SKM-1 (cell line): ENCODE measurements at regions not wholly inside any gene's neighbourhood (a gene's known extent, or its start where the extent isn't known, plus 50 kb on each side); places are given as distances from the start of the nearest gene placed in this dataset.

Experiments used
- DNase-seq: peaks from one replicate; lab custom pipeline; 2025; ENCODE audit not compliant: unreplicated experiment; lab: John Stamatoyannopoulos, UW

- no peak for DNase-seq
These were observed 291.2 kb upstream of the DMRT1 start for GRCh38 chr9:550333-550732.

GRCh38 chr9:551986-552929 lies 289.2 kb upstream of the DMRT1 start:
- no peak for DNase-seq

GRCh38 chr9:555493-555892 lies 286.0 kb upstream of the DMRT1 start:
- no peak for DNase-seq

DNA sequence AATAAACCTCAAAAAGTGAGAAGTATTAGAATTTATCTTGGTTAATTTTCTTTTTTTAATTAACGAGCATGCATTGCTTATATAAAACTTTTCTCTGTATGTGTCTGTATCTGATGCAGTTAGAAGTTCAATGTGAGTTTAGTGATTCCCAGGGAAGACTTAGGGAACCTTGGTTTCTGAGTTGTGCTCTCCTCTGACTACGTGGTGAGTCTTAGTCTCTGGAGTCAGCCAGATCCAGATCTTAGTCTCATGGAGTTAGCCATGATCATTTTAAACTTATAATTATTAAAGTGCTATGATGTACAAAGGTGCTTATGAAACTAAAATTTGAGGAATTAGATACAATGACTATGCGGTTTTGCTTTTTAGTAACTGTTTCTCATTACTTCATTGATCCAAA lies 285.3 kb upstream of the DMRT1 start:
- no peak for DNase-seq

- no peak for DNase-seq
These were observed 284.8 kb upstream of the DMRT1 start for GRCh38 chr9:556675-557074.

DNA sequence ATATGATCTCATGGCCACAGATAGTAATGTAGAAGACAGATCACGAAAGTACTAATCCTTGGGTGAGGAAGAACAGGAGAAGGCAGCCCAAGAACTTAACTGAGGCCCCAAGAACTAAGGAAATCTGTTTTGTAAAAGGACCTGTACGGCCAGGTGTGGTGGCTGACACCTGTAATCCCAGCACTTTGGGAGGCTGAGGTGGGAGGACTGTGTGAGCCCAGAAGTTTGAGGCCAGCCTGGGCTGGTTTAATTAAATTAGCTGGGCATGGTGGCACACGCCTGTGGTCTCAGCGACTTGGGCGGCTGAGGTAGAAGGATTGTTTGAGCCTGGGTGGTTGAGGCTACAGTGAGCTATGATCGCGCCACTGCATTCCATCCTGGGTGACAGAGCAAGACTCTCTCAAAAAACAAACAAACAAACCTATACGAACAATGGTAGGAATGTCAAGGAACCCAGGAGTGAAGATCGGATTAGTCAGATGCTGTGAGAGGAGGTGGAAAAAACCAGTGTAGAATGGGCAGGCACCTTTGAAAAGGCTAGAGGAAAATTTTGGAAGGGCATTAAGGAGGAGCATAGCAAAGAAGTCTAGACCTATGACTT lies 283.8 kb upstream of the DMRT1 start:
- DNase-seq = no peak

DNA sequence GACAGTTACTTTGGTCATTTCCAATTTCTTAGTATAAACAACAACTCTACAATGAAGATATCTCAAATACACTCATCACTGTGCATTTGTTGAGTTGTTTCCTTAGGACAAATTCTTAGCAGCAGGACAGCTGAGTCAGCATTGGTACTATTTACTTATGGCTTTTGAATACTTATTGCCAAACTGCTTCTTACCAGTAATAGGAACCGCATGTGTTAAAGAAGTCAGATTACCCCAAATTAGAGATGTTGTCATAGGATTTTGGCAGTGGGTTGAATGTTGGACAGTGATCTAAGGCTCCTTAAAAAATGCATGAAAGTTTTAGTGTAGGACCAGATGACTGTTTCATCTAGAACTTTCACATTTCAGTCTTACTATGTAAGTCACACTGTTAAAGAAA lies 280.1 kb upstream of the DMRT1 start:
- DNase-seq = no peak

DNA sequence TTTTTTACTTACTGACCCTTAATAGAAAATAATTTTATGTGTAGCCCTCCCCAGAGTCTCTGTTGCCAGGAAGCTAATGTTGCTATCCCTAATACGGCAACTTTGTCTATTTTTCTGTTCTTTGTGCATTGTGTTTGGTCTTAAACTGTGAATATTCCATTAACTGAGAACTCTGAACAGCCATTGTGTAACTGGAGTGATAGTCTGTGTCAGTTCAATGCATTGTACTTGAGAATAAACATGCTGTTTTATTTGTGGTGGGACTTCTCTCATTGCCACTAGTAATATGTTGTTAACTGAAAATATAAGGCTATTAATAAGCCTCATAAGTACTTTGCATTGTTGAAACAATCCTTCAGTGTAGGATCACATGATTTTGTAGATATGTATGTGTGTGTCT lies 278.3 kb upstream of the DMRT1 start:
- DNase-seq = no peak

GRCh38 chr9:565528-565927 lies 276.0 kb upstream of the DMRT1 start:
- DNase-seq = no peak

GRCh38 chr9:567128-567746 lies 274.3 kb upstream of the DMRT1 start:
- no peak for DNase-seq

- no peak for DNase-seq
These were observed 273.7 kb upstream of the DMRT1 start for GRCh38 chr9:567747-568305.

DNA sequence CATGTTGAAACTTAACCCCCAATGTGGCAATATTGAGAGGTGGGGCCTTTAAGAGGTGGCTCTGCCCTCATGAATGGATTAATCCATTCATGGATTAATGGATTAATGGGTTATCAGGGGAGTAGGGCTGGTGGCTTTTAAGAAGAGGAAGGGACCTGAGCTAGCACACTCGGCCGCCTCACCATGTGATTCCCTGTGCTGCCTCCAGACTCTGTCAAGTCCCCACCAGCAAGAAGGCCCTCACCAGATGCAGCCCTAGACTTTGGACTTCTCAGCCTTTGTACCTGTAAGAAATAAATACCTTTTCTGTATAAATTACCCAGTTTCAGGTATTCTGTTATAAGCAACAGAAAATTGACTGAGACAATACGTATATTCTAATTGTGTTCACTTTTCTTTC lies 272.2 kb upstream of the DMRT1 start:
- DNase-seq = no peak

GRCh38 chr9:570187-570586 lies 271.3 kb upstream of the DMRT1 start:
- no peak for DNase-seq

DNA sequence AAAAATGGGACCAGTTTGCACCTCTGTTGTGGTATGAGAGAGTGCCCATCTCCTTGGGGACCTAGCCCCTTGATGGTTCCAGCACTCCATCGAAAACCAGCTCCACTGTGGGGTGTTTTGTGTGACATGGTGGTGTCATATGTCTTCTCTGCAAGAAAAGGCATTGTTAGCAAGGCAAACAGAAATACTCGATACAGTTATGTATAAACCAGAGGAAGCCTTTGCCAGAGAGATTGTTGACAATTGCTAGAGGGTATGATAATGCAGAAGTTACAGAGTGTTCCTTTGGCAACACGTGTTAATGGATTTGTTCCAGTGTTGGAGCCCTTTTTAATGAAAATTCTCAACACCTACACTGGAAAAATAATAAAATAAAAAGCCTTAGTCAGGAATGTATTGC lies 270.4 kb upstream of the DMRT1 start:
- DNase-seq = no peak

- DNase-seq = no peak
These were observed 269.8 kb upstream of the DMRT1 start for GRCh38 chr9:571741-572140.

GRCh38 chr9:573691-574410 lies 267.6 kb upstream of the DMRT1 start:
- no peak for DNase-seq

- no peak for DNase-seq
These were observed 266.4 kb upstream of the DMRT1 start for GRCh38 chr9:575139-575538.

DNA sequence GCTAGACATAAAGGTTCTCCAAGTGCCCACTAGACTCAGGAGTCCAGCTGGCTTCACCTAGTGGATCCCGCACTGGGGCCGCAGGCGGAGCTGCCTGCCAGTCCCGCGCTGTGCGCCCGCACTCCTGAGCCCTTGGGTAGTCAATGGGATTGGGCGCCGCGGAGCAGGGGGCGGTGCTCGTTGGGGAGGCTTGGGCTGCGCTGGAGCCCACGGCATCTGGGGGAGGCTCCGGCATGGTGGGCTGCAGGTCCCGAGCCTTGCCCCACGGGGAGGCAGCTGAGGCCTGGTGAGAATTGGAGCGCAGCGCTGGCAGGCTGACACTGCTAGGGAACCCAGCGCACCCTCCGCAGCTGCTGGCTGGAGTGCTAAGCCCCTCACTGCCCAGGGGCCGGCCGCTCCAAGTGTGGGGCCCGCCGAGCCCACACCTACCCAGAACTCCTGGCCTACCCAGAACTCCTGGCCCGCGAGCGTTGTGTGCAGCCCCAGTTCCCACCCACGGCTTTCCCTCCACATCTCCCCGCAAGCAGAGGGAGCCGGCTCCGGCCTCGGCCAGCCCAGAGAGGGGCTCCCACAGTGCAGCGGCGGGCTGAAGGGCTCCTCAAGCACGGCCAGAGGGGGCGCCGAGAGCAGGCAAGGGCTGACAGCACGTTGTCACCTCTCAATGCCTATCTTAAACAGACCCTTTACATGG lies 260.7 kb upstream of the DMRT1 start:
- DNase-seq = no peak

DNA sequence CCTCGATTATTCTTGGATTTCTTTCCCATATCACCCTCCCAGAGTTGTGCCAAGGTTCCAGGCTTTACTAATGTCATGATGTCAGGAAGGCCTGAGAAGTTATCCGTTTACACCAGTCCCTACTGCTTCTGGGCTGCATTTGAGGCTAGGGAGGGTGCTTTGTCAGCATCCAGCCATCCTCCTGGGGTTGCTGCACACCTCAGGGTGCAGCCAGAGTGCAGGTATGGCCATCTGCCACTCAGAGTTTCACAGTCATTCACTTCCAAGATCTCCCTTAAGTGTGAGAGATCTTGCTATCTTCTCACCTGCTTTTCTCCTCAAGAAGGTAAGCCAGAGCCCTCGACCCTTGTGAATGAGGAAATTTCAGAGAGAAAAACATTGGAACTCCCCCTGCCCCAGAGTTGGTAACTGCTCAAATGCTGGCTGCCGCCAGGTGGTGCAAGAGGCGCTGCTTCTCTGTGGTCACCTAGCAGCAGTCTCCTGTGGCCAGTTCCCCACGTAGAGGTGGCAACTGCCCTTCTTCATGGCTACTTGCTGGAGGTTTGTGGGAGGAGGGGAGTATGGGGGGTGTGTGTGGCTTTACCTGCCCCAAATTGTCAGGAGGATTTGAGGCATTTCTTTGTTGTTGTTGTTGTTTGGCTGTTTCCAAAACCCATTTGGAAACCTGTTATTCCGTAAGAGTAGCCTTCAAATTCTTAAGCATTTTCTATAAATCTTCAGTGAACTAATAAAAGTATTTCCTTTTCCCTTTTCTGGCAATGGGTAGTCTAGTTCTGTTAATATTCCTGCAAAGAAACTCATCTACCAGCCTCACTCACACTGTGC lies 259.6 kb upstream of the DMRT1 start:
- DNase-seq = no peak

- no peak for DNase-seq
These were observed 258.7 kb upstream of the DMRT1 start for GRCh38 chr9:582775-583174.
